ENCODE measurements at regions not wholly inside any gene's neighbourhood (a gene's known extent, or its start where the extent isn't known, plus 50 kb on each side); places are given as distances from the start of the nearest gene placed in this dataset.

GRCh38 chr1:184226100-184226487 lies 160.7 kb upstream of the C1orf21 start:
- TF ChIP-seq CTCF (IDR thresholded peaks at IDR 0.05) (no peak), POLR2A (IDR thresholded peaks at IDR 0.05) (no peak), EP300 (IDR thresholded peaks at IDR 0.05) (no peak)

Data from upper lobe of left lung (tissue), 4 donors.